Tibial nerve (tissue), 4 donors: ENCODE measurements at regions not wholly inside any gene's neighbourhood (a gene's known extent, or its start where the extent isn't known, plus 50 kb on each side); places are given as distances from the start of the nearest gene placed in this dataset.

Experiments
- CTCF ChIP-seq, 5 experiments: fragments of 200-600 bp in 3 of 5; fragments of 450-650 bp in 2 of 5; sonication (generic) in 3 of 5; IDR thresholded peaks; one replicate each; pipeline ENCODE4 v1.5.1; 2016 to 2019; ENCODE audit warnings: antibody characterized with exemption in 5 of 5, mild to moderate bottlenecking in 3 of 5, moderate library complexity in 2 of 5
- EP300 ChIP-seq, 2 donors: sonication (generic); formaldehyde crosslinking; IDR thresholded peaks; one replicate each; pipeline ENCODE4 v1.6.1; 2017; ENCODE audit warnings: antibody characterized with exemption in 2 of 2, mild to moderate bottlenecking in 1 of 2
- POLR2A ChIP-seq, 2 donors: fragments of 450-650 bp; IDR thresholded peaks; one replicate each; pipeline ENCODE4 v1.6.1; 2017; ENCODE audit warnings: antibody characterized with exemption in 2 of 2, mild to moderate bottlenecking in 2 of 2, moderate library complexity in 2 of 2

DNA sequence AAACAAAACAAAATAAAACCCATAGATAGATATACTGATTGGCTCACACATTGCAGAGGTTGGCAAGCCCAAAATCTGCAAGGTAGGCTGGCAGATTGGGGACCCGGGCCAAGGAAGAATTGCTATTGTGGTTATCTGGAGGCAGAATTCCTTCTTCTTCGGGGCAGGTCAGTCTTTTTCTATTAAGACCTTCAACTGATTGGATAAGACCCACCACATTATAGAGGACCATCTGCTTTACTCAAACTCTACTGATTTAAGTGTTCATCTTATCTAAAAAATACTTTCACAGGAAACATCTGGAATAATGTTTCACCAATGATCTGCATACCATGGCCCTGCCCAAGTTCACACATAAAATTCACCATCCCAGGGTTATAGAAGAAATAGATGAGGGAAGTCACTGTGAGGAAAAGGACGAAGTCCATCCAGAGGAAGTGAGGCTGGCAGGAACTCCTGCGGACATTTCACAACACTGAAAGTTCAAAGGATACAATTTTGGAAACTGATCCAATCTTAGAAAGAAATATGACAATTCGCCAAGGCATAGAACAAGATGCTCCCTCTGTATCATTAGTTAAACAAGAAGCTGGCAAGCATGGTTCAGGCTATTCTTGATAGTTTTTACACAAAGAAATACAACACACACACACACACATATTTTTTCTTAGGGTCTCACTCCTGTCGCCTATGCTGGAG is 127.6 kb upstream of the MED13L start:
- no peak for TF ChIP-seq CTCF (IDR thresholded peaks at IDR 0.05)
- TF ChIP-seq EP300 (IDR thresholded peaks at IDR 0.05): peak in 1 of 2 donors; percentile 72
- TF ChIP-seq POLR2A (IDR thresholded peaks at IDR 0.05): no peak
